Glutamatergic neuron (in vitro differentiated cells): ENCODE measurements at regions not wholly inside any gene's neighbourhood (a gene's known extent, or its start where the extent isn't known, plus 50 kb on each side); places are given as distances from the start of the nearest gene placed in this dataset.

Source experiments
- DNase-seq: peaks from one replicate; pipeline ENCODE4 v3.0.0; 2022
- H3K27ac Mint-ChIP-seq: one replicate; pipeline ENCODE4 v1.8.0; 2020; ENCODE audit warnings: mild to moderate bottlenecking, mixed read lengths, inconsistent platforms; ENCODE audit not compliant: unreplicated experiment
- H3K27me3 Mint-ChIP-seq: one replicate; pipeline ENCODE4 v1.8.0; 2020; ENCODE audit warnings: mild to moderate bottlenecking, moderate library complexity, mixed read lengths, inconsistent platforms; ENCODE audit not compliant: unreplicated experiment
- H3K36me3 Mint-ChIP-seq: one replicate; pipeline ENCODE4 v1.8.0; 2020; ENCODE audit warnings: mild to moderate bottlenecking, mixed read lengths, inconsistent platforms; ENCODE audit not compliant: unreplicated experiment
- H3K4me1 Mint-ChIP-seq: one replicate; pipeline ENCODE4 v1.8.0; 2020; ENCODE audit warnings: mild to moderate bottlenecking, low read depth, mixed read lengths, inconsistent platforms; ENCODE audit not compliant: unreplicated experiment
- H3K4me3 Mint-ChIP-seq: one replicate; pipeline ENCODE4 v1.8.0; 2020; ENCODE audit warnings: mild to moderate bottlenecking, mixed read lengths, inconsistent platforms; ENCODE audit not compliant: unreplicated experiment
- H3K9me3 Mint-ChIP-seq: one replicate; pipeline ENCODE4 v1.8.0; 2020; ENCODE audit warnings: mild to moderate bottlenecking, moderate library complexity, mixed read lengths, inconsistent platforms; ENCODE audit not compliant: unreplicated experiment
- TF ChIP-seq, protein P1 (sequence below): fragments of 200-600 bp; sonication (generic); IDR thresholded peaks from one replicate; pipeline ENCODE4 v1.5.0; 2021; ENCODE audit not compliant: partially characterized antibody, unreplicated experiment

- TF ChIP-seq, protein P1, sequence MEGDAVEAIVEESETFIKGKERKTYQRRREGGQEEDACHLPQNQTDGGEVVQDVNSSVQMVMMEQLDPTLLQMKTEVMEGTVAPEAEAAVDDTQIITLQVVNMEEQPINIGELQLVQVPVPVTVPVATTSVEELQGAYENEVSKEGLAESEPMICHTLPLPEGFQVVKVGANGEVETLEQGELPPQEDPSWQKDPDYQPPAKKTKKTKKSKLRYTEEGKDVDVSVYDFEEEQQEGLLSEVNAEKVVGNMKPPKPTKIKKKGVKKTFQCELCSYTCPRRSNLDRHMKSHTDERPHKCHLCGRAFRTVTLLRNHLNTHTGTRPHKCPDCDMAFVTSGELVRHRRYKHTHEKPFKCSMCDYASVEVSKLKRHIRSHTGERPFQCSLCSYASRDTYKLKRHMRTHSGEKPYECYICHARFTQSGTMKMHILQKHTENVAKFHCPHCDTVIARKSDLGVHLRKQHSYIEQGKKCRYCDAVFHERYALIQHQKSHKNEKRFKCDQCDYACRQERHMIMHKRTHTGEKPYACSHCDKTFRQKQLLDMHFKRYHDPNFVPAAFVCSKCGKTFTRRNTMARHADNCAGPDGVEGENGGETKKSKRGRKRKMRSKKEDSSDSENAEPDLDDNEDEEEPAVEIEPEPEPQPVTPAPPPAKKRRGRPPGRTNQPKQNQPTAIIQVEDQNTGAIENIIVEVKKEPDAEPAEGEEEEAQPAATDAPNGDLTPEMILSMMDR = no peak
- no peaks in the 10 kb centered on the region for H3K27me3 Mint-ChIP-seq
- no peaks in the 10 kb centered on the region for H3K36me3 Mint-ChIP-seq
- DNase-seq = no peak
- no peak overlapping the region for H3K4me3 Mint-ChIP-seq
- no peak overlapping the region for H3K27ac Mint-ChIP-seq
- H3K9me3 Mint-ChIP-seq = no peaks in the 10 kb centered on the region
- no peaks in the 10 kb centered on the region for H3K4me1 Mint-ChIP-seq
Observed at GRCh38 chrX:13254870-13255269, 65.0 kb downstream of the ATXN3L start.

DNA sequence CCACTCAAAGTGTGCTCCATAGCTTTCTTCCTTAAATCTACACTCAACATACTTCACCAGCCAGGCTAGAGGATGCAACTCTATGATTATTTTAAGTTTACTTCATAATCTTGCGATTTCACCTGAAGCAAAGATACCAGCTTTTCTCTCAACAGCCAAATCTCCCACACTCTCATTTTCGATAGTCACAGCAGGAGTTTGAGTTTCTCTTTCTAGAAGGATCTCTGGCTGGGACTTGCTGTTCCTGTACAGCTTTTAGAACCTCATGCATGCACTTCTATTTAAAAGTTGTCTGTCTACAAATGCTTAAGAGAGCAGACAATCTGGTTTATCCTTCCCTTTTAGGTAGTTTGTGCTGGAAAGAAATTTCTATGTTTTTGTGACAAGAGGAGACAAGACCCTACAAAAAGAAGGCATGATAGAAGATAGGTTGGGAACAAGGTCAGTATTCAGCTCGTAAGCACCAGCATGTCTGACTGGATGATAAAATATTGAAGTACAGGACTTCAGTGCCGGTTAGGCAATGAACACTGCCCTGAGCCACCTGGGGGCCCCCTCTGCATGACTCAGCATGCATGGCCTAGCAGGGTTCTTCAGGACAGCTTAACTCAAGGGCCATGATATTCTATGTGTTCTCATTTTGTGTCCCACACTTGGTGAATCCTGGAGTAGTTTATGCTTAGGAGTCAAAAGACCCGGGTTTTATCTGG lies 65.6 kb downstream of the ATXN3L start:
- Mint-ChIP-seq H3K9me3 (no peaks in the 10 kb centered on the region), H3K27me3 (no peaks in the 10 kb centered on the region), H3K4me3 (no peak overlapping the region), H3K4me1 (no peaks in the 10 kb centered on the region), H3K36me3 (no peaks in the 10 kb centered on the region), H3K27ac (no peak overlapping the region)
- TF ChIP-seq, protein P1 = no peak
- no peak for DNase-seq

DNA sequence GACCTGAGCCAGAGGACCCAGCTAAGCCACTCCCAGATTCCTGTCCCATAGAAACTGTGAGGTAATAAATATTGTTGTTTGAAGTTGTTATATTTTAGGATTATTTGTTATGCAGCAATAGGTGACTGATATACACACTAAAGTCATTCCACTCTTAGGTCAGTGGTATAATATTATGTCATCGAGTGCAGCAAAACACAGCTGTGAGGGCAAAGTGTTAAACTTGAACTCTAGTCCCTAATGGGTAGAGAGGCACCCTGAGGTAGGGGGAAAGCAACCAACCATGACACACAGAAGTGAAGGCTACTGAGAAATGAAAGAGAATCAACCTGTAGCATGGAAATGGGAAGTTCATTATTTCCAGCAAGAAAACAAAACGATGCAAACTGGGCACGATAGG lies 66.6 kb downstream of the ATXN3L start:
- TF ChIP-seq, protein P1 = no peak
- Mint-ChIP-seq H3K36me3 (no peaks in the 10 kb centered on the region), H3K27ac (no peak overlapping the region), H3K4me3 (no peak overlapping the region), H3K9me3 (no peaks in the 10 kb centered on the region), H3K4me1 (no peaks in the 10 kb centered on the region), H3K27me3 (no peaks in the 10 kb centered on the region)
- DNase-seq = no peak

DNA sequence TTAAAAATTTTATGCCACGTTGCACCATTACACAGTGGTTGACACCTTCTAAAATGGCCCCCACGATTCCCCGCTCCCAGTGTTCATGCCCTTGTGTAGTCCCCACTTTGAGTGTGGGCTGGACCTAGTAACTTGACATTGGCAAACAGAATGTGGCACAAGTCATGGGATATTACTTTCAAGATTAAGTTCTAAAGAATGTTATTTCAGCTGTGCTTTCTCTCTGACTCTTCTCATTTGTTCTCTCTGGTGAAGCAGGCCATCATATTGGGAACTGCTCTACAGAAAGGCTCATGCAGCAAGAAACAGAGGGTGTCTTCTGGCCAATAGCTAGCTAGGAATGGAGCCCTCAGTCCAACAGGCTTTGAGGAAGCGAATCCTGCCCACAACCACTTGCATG lies 67.1 kb downstream of the ATXN3L start:
- no peaks in the 10 kb centered on the region for H3K4me1 Mint-ChIP-seq
- H3K9me3 Mint-ChIP-seq = no peaks in the 10 kb centered on the region
- DNase-seq = no peak
- H3K36me3 Mint-ChIP-seq = no peaks in the 10 kb centered on the region
- H3K27ac Mint-ChIP-seq = no peak overlapping the region
- TF ChIP-seq, protein P1 = no peak
- H3K4me3 Mint-ChIP-seq = no peak overlapping the region
- no peaks in the 10 kb centered on the region for H3K27me3 Mint-ChIP-seq

- TF ChIP-seq, protein P1 = no peak
- no peak for DNase-seq
- Mint-ChIP-seq H3K27me3 (no peaks in the 10 kb centered on the region), H3K27ac (no peak overlapping the region), H3K9me3 (no peaks in the 10 kb centered on the region), H3K4me1 (no peaks in the 10 kb centered on the region), H3K4me3 (no peak overlapping the region), H3K36me3 (no peaks in the 10 kb centered on the region)
Observed at GRCh38 chrX:13250826-13251580, 68.8 kb downstream of the ATXN3L start.
